Adrenal gland (tissue), 5 donors: ENCODE measurements at regions not wholly inside any gene's neighbourhood (a gene's known extent, or its start where the extent isn't known, plus 50 kb on each side); places are given as distances from the start of the nearest gene placed in this dataset.

Experiments used
- POLR2A ChIP-seq, 2 donors: fragments of 450-650 bp; IDR thresholded peaks; one replicate each; pipeline ENCODE4 v1.6.1; 2017; ENCODE audit warnings: antibody characterized with exemption in 2 of 2, mild to moderate bottlenecking in 2 of 2, moderate library complexity in 1 of 2
- TF ChIP-seq, protein P1 (sequence below), 6 experiments: fragments of 450-650 bp in 4 of 6; fragments of 200-600 bp in 2 of 6; sonication (generic) in 1 of 6; IDR thresholded peaks; 1 replicate in 5 of 6; 2 replicates in 1 of 6; pipeline versions ENCODE4 v1.5.1 to v1.8.0; 2016 to 2021; ENCODE audit warnings: antibody characterized with exemption in 6 of 6, mild to moderate bottlenecking in 2 of 6, moderate library complexity in 1 of 6
- donor health status: DM: no; HTN: no; CAD: no.

DNA sequence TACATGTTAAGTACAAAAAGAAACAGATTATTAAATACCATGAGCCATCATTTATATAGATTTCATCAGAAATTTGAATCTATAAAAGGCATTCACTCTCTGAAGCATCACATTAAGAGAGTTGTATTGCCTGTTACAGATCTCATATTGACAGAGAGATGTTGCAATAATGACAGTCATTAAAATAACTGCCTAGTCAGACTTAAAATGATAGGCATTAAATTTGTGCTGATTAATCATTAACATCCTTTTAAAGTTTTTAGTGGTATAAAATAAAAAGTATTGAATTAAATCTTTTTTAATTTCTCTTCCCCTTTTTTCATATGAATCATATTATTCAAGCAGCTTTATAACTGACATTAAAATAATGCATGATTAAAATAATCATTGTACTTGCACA lies 404.9 kb upstream of the FAM174A start:
- TF ChIP-seq, protein P1, sequence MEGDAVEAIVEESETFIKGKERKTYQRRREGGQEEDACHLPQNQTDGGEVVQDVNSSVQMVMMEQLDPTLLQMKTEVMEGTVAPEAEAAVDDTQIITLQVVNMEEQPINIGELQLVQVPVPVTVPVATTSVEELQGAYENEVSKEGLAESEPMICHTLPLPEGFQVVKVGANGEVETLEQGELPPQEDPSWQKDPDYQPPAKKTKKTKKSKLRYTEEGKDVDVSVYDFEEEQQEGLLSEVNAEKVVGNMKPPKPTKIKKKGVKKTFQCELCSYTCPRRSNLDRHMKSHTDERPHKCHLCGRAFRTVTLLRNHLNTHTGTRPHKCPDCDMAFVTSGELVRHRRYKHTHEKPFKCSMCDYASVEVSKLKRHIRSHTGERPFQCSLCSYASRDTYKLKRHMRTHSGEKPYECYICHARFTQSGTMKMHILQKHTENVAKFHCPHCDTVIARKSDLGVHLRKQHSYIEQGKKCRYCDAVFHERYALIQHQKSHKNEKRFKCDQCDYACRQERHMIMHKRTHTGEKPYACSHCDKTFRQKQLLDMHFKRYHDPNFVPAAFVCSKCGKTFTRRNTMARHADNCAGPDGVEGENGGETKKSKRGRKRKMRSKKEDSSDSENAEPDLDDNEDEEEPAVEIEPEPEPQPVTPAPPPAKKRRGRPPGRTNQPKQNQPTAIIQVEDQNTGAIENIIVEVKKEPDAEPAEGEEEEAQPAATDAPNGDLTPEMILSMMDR (IDR thresholded peaks at IDR 0.05), result no peak
- TF ChIP-seq POLR2A (IDR thresholded peaks at IDR 0.05), result no peak
